D721Med (cell line): ENCODE measurements at regions not wholly inside any gene's neighbourhood (a gene's known extent, or its start where the extent isn't known, plus 50 kb on each side); places are given as distances from the start of the nearest gene placed in this dataset.

Source experiments
- DNase-seq: peaks from one replicate; pipeline ENCODE4 v3.0.0; 2011; ENCODE audit warnings: low spot score; ENCODE audit not compliant: insufficient read length
- FAIRE-seq: peaks from 2 replicates; lab custom pipeline; 2011; peaks lifted over from hg19 to GRCh38; lab: Jason Lieb, UNC
- CTCF ChIP-seq: IDR thresholded peaks from 2 replicates; pipeline ENCODE4 v1.5.1; 2012; ENCODE audit warnings: mild to moderate bottlenecking, control low read depth; ENCODE audit not compliant: insufficient read depth; ENCODE audit errors: missing control alignments

GRCh38 chr3:193827871-193828270 is 234.9 kb downstream of the OPA1 start:
- no peak for TF ChIP-seq CTCF
- FAIRE-seq (no peak), DNase-seq (no peak)

- no peak for DNase-seq
- no peak for TF ChIP-seq CTCF
- FAIRE-seq = no peak
These were observed 235.5 kb downstream of the OPA1 start for GRCh38 chr3:193828477-193828876.

GRCh38 chr3:193829781-193830180 is 236.8 kb downstream of the OPA1 start:
- DNase-seq (no peak), FAIRE-seq (no peak)

GRCh38 chr3:193830791-193831191 is 237.8 kb downstream of the OPA1 start:
- DNase-seq (no peak), FAIRE-seq (no peak)
- TF ChIP-seq CTCF = no peak

More at GRCh38 chr3:193829781-193830180, 236.8 kb downstream of the OPA1 start:
- no peak for TF ChIP-seq CTCF

GRCh38 chr3:193831495-193832455 is 238.8 kb downstream of the OPA1 start:
- no peak for FAIRE-seq
- TF ChIP-seq CTCF = no peak
- no peak for DNase-seq

GRCh38 chr3:193832833-193833413 is 239.9 kb downstream of the OPA1 start:
- FAIRE-seq = no peak
- DNase-seq = no peak
- no peak for TF ChIP-seq CTCF
